Activated CD8-positive, alpha-beta memory T cell treated with anti-CD3 and anti-CD28 coated beads for 1 hour (primary cell): ENCODE measurements at regions not wholly inside any gene's neighbourhood (a gene's known extent, or its start where the extent isn't known, plus 50 kb on each side); places are given as distances from the start of the nearest gene placed in this dataset.

Experiments
- DNase-seq, 2 donors: peaks; one replicate each; pipeline ENCODE4 v3.0.0-alpha.2; 2020; ENCODE audit warnings: low read depth in 1 of 2; ENCODE audit errors: extremely low read depth in 1 of 2

DNA sequence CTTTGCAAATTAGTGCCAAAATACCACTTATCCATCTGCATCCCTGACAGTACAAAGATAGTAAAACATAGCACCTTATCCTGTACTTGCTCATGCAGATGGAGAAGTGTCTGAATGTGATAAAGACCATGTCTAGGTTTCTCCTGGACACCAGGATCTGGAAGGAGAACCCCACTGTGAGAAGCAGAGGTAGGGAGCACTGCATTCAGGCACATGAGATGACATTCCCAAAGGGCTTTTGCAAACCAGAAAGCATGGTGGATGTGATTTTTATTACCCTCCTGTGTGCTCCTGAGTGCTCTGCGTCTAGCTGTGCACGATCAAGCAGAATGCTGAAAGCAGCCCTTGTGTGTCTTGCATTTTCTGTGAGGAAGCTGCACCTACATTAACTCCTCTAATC is 857.6 kb upstream of the ID2 start:
- no peak for DNase-seq

DNA sequence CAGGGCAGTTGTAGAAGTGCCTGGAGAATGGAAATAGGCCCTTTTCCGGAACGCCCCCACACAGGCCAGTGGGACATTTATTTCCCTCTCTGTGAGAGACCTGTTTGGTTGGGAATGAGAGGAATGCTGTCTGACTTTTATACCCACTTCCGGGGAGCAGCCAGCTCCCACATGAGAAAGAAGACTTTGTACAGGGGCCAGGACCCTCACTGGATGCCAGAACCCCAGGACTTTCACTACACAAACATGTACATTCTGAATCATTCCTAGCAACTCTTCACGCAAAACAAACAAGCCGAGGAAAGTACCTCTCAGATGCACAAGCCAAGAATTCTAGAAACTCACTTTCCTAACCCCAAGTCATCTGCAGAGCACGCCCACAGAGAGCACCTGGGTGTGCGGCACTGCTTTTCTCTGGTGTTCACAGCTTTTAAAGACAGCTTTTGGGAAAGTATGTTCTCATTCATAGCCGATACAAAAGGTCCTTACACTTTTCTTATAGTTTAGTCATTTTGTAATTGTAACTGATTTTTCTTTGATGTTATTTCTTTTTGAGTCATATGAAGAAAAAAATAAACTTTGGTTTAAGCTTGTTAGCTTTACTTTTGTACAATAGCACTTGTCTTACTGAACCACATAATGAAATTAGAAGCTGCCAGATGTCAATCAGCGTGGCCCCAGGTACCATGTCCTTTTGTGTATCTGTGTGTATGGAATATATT is 856.1 kb upstream of the ID2 start:
- DNase-seq = no peak

DNA sequence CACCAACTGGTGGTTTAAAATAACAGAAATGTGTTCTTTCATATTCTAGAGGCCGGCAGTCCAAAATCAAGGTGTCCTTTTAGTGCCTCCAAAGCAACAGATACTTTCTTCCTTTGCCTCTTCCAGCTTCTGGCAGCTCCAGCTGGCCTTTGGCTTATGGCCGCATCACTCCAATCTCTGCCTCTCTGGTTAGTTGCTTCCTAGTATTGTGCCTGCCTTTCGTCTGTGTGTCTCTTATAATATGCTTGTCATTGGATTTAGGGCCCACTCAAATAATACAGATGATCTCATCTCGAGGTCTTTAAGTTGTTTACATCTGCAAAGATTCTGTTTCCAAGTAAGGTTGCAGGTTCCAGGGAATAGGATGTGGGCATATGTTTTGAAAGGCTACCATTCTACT is 855.2 kb upstream of the ID2 start:
- no peak for DNase-seq

DNA sequence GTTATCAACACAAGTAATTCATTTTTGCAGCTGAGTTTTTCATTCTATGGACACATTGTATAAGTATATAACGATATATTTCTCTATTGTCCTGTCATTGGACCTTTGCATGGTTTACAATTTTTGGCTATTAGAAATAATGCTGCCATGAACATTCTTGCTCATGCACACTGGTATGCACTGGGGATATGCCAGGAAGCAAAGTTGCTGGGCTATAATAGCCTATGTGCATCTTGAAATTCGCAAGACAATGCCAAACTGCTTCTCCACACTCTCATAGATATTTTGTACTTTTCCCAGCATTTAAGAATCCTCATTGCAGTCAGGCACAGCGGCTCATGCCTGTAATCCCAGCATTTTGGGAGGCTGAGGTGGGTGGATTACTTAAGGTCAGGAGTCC is 852.6 kb upstream of the ID2 start:
- no peak for DNase-seq

DNA sequence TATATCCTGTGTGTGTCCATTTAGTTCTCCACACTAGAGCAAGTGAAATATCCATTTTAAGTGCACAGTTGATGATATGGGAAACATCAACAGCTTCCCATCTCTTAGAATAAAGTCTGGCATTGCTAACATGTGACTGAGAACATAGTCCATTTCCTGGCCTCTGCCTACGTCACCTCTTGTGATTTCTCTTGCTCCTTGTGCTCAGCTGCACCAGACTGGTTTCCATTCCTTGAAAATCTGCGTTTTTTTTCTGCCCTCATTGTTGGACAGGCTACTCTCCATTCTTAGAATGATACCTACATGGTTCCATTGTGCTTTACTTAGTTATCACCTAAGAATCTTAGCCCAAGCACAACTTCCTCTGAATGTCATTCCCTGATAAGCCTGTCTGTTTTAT is 851.2 kb upstream of the ID2 start:
- no peak for DNase-seq

DNA sequence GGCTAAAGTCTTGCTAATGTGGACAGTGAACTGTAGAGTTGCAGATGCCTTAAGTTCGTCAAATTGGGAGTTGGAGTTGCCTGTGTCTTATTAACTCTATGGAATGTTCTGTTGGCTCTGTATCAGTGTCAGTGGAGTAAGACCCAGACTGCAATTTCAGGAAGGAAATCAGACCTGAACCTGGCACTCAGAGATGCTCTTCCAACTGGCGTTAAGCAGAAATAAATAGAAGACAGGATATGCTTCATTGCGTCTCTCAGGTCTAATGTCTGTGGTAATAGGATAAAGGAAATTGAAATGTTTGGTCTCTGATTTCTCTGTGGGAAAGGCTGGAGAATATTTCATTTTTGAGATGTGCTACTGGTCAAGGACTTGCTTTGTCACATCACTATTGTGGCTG is 846.7 kb upstream of the ID2 start:
- no peak for DNase-seq

DNA sequence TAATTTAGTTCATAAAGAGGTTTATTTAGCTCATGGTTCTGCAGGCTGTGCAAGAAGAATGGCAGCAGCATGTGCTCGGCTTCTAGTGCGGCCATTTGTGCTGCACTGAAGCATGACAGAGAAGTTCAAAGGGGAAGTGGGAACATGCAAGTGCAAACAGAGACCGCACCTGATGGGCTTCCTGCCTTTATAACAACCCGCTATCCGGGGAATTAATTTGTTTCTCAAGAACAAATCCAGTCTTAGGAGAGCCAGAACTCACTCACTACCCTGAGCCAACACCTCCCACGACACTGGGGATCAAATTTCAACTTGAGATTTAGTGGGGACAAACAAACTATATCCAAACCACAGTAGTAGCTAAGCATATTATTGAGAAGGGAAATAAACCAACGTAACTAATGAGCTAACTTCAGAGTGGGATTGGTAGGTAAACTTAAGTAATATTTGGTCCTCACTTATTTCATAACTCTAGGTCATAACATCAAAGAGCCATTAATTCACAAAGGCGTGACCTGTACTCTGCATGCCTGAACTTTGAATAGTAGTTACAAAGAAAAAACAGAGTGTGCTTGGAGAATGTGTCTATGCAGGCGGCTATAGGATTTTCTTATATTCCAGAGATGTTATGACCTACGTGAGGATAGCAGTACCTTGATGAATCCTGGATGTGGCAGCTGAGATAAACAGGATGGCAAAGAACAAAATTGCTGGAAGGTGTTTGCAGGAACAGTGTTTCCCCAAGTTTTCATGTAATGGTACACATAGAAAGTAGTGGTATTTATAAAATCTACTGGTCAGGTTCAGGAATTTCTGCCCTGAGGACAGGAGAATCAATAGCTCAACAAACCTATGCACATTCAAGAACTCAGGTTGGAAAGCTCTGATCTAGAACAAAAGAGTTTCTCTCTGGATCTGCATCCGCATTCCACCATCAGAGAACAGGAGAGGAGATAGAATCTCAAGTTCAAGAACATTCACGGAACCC is 845.9 kb upstream of the ID2 start:
- no peak for DNase-seq

DNA sequence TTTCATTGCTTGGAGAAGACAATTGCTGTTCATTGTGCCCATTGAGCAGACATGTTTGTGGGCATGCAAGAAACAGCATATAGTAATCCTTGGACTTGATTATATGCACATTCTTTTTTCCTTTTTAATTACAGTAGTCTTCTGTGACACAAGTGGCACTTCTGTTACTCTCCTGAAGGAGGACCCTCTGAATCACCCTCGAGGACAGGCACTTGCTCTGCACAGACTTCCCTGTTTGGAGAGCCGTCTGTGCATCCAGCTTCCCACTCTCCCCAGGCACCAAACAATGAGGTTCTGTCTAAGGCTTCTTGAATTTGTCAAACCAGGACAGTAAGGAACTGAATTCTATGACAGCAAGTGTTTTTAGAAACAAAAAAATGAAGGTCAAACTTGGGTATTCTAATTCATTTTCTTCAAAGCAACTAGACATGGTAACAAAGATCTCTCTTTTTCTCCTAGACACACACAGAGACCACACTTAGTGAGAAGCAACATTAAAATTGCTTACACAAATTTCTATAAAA is 844.6 kb upstream of the ID2 start:
- no peak for DNase-seq

DNA sequence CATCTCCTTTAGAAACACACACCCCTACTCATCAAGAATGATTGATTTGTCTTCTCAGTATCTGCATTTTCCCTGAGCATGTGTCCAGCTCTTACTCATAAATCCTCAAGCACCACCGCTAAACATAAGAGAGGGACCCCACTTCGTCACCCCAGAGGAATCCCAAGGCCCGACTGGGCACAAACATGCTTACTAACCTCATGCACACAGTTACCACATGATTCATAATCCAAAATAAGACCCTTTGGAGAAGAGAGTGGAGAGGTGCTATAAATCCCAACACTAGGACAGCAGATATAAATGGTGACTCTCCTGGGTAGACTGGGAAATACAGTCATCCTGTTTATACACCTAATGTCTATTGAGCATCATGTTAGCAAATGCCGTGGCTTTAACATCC is 843.2 kb upstream of the ID2 start:
- no peak for DNase-seq

DNA sequence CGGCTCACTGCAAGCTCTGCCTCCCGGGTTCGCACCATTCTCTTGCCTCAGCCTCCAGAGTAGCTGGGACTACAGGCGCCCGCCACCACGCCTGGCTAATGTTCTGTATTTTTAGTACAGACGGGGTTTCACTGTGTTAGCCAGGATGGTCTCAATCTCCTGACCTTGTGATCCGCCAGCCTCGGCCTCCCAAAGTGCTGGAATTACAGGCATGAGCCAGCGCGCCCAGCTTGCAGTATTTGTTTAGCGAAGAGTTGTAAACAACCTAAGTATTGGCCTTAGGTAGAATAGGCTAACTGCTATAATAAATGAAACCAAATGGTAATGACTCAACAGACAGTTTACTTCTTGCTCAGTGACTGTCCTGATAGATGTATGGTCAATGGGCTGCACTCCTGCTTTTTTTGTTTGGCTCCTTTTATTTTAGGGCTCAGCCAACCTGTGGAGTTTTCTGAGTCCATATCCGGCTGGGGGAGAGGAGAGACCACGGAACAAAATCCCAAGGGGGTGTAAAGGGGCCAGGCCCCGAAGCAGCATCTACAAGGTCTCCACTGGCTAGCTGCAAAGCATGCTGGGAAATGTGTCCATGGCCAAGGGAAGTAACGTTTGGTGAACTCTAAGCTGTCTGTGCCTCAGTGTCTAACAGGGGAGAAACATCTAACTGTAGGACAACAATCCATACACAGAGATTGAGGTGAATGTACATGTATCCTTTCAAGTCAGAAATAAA is 841.0 kb upstream of the ID2 start:
- no peak for DNase-seq

DNA sequence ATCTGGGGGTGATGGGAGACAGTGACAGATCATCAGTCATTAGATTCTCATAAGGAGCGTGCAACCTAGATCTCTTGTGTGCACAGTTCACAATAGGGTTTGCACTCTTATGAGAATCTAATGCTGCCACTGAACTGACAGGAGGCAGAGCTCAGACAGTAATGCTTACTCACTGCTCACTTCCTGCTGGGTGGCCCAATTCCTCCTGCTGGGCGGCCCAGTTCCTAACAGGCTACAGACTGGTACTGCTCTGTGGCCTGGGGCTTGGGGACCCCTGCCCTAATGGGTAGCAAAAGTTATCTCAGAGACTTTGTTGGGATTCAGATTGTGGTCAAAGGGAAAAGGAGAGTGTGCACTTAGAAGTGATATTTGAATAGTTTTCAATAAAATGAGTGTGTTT is 840.1 kb upstream of the ID2 start:
- no peak for DNase-seq

DNA sequence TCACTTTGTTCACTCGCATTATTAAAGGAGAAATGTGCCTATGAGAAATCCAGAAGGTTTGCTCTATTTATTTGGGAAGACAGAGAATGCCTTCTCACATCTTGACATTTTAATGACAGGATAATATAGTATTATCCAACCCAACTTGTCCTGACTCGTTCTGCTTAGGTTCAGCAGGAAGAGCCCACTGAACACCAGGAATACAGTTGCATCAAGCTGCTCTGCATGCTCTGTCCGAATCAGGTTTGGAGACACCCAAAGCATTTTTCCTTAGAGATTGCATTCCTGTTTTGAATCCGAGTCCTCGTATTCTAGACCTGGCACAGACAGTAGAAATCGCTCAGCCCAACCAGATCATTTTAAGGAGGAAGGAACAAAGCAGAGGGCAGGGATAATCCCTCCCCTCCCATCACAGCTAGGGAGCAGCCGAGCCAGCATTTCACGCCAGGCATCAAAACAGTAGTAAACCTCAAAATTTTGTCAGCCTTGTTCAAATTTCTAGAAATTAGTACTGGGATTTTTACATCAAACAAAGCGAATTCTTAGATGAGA is 837.4 kb upstream of the ID2 start:
- no peak for DNase-seq

DNA sequence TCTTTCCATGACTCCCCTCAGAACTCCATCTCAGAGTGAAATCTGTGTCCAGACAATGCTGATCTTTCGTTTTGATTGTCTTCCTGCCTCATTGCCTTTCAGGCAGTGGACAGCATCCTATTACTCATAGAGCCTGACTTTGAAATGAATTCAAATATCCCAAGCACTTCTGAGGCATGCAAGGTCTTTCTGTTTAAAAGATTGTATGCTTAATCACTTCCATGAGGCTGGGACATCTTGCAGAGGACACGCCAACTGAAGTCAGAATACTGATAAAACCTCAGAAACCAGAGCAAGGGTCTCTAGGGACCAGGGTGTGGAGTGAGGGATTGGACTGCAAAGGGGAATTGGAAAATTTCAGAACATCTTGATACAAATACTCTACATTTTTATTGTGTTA is 836.5 kb upstream of the ID2 start:
- no peak for DNase-seq

DNA sequence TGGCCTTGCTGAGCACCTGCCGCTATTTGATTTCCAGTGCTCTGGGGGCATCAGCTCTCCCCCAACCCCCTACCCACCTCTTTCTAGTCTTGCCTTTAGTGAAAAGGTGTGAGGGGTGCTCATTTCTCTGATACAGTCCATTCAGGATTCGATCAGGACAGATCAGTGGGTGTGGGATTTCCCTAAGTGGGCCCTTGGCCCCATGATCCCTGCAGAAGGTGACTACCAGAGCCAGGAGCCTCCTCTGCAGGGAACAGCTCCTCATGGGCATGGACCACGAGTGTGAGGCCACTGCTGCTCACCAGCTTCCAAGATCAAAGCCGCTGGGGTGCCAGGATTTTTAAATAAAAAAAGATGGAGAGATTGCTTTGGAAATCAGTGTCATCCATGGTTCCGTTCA is 835.2 kb upstream of the ID2 start:
- DNase-seq = no peak

DNA sequence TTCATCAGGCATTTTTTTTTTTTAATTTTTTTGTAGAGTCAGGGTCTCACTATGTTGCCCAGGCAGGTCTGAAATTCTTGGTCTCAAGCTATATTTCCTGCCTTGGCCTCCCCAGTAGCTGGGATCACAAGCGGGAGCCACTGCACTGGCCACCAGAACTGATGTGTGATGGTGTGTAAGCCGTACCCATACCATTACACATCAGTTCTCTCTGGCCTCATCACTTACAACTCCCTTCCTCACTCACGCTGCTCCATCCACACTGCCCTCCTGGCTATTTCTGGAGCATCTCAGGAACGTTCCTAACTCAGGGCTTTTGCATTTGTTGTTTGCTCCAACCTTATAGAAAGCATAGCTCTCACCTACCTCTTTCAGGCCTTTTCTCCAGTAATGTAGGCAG is 834.5 kb upstream of the ID2 start:
- DNase-seq = no peak

DNA sequence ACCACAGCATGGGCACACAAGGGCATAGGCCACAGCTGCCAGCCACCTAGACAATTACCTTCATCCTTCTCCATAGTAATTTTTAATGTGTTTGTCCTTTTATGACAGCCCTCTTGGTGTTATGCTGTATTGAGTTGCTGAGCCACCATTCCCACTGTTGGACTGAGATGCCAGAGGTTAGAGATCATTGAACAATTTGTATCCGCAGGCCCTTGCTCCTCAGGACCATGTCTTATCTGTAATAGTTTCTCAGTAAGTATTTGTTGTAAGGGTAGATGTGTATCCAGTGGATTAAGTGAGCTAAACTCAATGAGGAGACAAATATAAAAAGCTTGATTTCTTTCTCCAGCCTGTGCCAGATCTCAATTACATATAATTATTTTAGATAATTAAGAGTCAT is 832.8 kb upstream of the ID2 start:
- DNase-seq = no peak

DNA sequence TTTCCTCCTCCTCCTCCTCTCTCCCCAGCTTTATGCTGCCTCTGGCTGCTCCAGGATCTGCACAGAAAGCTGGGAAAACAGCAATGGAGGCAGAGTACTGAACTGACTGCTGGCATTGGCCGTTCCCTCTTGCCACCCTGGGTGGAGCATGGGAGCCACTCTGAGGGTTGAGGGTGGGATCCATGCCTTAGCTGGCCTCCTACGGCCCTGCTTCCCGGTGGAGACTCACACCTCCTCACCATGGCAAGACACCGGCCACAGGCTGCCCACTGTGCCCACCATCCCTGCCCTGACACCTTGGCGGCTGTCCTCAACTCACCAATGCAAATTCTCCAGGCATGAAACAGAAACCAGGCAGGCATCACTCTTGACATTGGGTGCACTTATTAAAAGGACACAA is 832.3 kb upstream of the ID2 start:
- no peak for DNase-seq

DNA sequence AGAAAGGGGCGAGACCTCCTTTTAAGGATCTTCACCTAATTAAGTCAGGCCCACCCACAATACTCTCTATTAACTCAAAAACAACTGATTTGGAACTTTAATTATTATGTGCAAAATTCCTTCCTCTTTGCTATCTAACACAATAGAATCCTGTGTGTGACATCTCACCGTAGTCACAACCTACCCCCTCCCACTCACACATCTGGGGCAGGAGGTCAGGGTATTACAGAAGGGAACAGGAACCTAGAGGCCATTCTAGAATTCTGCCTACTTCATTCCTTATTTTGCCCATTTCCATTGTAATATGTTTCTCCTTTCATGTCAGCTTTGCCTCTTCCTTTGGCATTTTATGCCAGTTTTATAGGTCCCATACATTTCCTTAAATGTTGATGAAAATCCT is 829.3 kb upstream of the ID2 start:
- DNase-seq = no peak

DNA sequence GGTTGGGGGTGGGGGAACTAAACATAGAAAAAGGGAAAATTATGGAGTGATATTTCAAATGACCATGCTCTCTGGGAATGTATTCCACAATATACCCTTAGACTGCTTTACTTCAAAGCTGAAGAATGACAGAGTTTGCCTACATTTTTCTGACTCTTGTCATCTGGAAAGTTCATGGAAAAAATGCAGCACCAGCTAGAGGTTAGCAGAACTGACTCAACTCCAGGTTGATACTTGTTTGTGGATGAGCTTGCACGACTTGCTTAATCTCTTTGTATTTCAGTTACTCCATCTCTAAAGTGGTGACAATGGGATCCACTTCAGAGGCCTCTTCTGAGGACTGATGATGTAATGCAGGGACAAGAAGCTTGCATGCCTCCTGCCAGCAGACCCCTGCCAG is 824.0 kb upstream of the ID2 start:
- DNase-seq = no peak

DNA sequence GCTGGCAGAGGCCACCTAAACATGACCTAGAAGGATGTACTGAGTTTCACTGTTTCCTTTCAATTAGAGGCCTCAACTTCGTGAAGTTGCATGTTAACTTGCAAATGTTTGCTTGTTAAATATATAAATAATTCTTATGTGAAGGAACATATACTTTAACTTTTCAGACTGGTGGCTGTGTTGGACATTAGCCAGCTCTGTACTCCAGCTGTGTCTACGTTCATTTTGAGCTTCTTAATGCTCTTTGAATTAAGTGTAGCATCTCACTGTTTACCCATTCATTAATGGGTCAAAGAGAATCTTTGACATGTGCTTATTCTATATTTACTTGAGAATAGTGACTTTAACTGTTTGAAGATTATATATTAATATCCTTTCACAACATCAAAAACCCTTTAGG is 823.2 kb upstream of the ID2 start:
- DNase-seq = no peak

DNA sequence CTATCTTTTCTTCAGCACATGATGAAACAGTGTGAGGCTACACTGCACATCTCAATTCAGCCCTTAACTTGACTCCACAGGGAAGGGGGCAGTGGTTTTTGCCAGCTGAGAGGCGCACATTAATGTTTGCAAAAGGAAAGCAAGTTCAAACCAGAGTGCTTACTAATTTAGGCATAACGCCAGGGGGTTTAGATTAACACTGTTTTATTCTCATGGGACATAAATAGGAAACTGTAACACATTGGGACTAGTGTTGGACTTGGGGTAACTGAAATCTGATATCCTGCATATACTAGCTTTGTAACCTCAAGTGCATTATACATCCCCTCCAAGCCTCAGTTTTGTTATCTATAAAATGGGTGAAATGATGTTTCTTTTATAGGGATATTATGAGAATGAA is 821.2 kb upstream of the ID2 start:
- no peak for DNase-seq
